Brain microvascular endothelial cell (primary cell): ENCODE measurements at regions not wholly inside any gene's neighbourhood (a gene's known extent, or its start where the extent isn't known, plus 50 kb on each side); places are given as distances from the start of the nearest gene placed in this dataset.

ENCODE experiments used
- DNase-seq: peaks from one replicate; pipeline ENCODE4 v3.0.0-alpha.2; 2020
- H3K27ac ChIP-seq: fragments of 250-450 bp; sonication (Bioruptor Pico); 2 replicates; pipeline ENCODE4 v1.5.1; 2020; ENCODE audit warnings: mild to moderate bottlenecking, moderate library complexity
- H3K27me3 ChIP-seq: fragments of 250-450 bp; sonication (Bioruptor Pico); replicated peaks from 2 replicates; pipeline ENCODE4 v1.5.1; 2020; ENCODE audit warnings: mild to moderate bottlenecking
- H3K36me3 ChIP-seq: fragments of 250-450 bp; sonication (Bioruptor Pico); replicated peaks from 2 replicates; pipeline ENCODE4 v1.5.1; 2020; ENCODE audit warnings: mild to moderate bottlenecking
- H3K4me3 ChIP-seq: 2 replicates; pipeline ENCODE4 v1.5.1; 2011; ENCODE audit warnings: low read depth, mild to moderate bottlenecking, control low read depth, low read length, moderate library complexity
- CTCF ChIP-seq: IDR thresholded peaks from 2 replicates; pipeline ENCODE4 v1.5.1; 2011; ENCODE audit warnings: low read depth, mild to moderate bottlenecking, moderate library complexity, low read length, control low read depth, inconsistent platforms; ENCODE audit errors: missing control alignments
- in situ Hi-C: cut with HindIII; loops from 2 replicates; pipeline ENCODE4 v1.10.0; 2017; ENCODE audit warnings: low sequenced_read_pairs, low pct_ligation_motif_present

- TF ChIP-seq CTCF, result no peak
- no peak for DNase-seq
- no peak overlapping the region for H3K4me3 ChIP-seq
- in situ Hi-C loops, result no loop called here
- no peaks in the 10 kb centered on the region for H3K36me3 ChIP-seq
- H3K27me3 ChIP-seq, result peaks cover 3% of the 10 kb centered on the region
- no peak overlapping the region for H3K27ac ChIP-seq
These were observed 61.2 kb upstream of the NFASC start for GRCh38 chr1:204809488-204809887.

- in situ Hi-C loops, result no loop called here
- TF ChIP-seq CTCF, result no peak
These were observed 57.8 kb upstream of the NFASC start for GRCh38 chr1:204812842-204813241.

GRCh38 chr1:204813522-204813921, 57.1 kb upstream of the NFASC start:
- Histone ChIP-seq H3K27ac (no peak overlapping the region), H3K4me3 (no peak overlapping the region), H3K36me3 (no peaks in the 10 kb centered on the region), H3K27me3 (no peaks in the 10 kb centered on the region)
- in situ Hi-C loops, result no loop called here
- no peak for DNase-seq
- no peak for TF ChIP-seq CTCF

More at GRCh38 chr1:204812842-204813241, 57.8 kb upstream of the NFASC start:
- no peak for DNase-seq
- Histone ChIP-seq H3K4me3 (no peak overlapping the region), H3K27ac (no peak overlapping the region), H3K27me3 (no peaks in the 10 kb centered on the region), H3K36me3 (no peaks in the 10 kb centered on the region)

GRCh38 chr1:204814166-204814884, 56.3 kb upstream of the NFASC start:
- Histone ChIP-seq H3K4me3 (no peak overlapping the region), H3K27ac (no peak overlapping the region), H3K27me3 (peaks cover 2% of the 10 kb centered on the region), H3K36me3 (no peaks in the 10 kb centered on the region)
- no peak for DNase-seq
- no peak for TF ChIP-seq CTCF
- in situ Hi-C loops, result no loop called here

- no peak for DNase-seq
- in situ Hi-C loops, result no loop called here
- TF ChIP-seq CTCF, result no peak
- H3K4me3 ChIP-seq, result no peak overlapping the region
- H3K27ac ChIP-seq, result no peak overlapping the region
- peaks cover 4% of the 10 kb centered on the region for H3K27me3 ChIP-seq
- no peaks in the 10 kb centered on the region for H3K36me3 ChIP-seq
These were observed 53.3 kb upstream of the NFASC start for GRCh38 chr1:204817341-204817740.

GRCh38 chr1:204818998-204819397, 51.7 kb upstream of the NFASC start:
- TF ChIP-seq CTCF, result no peak
- in situ Hi-C loops, result no loop called here
- H3K27me3 ChIP-seq, result peaks cover 4% of the 10 kb centered on the region
- no peak overlapping the region for H3K27ac ChIP-seq
- no peak overlapping the region for H3K4me3 ChIP-seq
- no peak for DNase-seq
- no peaks in the 10 kb centered on the region for H3K36me3 ChIP-seq
